DOHH2 (cell line): ENCODE measurements at regions not wholly inside any gene's neighbourhood (a gene's known extent, or its start where the extent isn't known, plus 50 kb on each side); places are given as distances from the start of the nearest gene placed in this dataset.

Source experiments
- H3F3A ChIP-seq: fragments of 200-600 bp; sonication (generic), shearing (Covaris generic); 2 replicates; pipeline ENCODE4 v1.6.0; 2016; ENCODE audit warnings: antibody characterized with exemption, mild to moderate bottlenecking; ENCODE audit not compliant: control insufficient read depth, insufficient read depth
- H3K27ac ChIP-seq: fragments of 200-600 bp; sonication (generic); 2 replicates; pipeline ENCODE4 v1.5.1; 2014; ENCODE audit warnings: low read depth, mild to moderate bottlenecking, low read length, moderate library complexity
- H3K27me3 ChIP-seq: fragments of 200-600 bp; sonication (generic); 2 replicates; pipeline ENCODE4 v1.6.1; 2014; ENCODE audit warnings: mild to moderate bottlenecking, low read length, mixed read lengths; ENCODE audit not compliant: control insufficient read depth
- H3K36me3 ChIP-seq: fragments of 200-600 bp; sonication (generic); 2 replicates; pipeline ENCODE4 v1.6.1; 2014; ENCODE audit warnings: mild to moderate bottlenecking, low read length, moderate library complexity, mixed read lengths; ENCODE audit not compliant: control insufficient read depth
- H3K4me1 ChIP-seq: fragments of 200-600 bp; sonication (generic); 2 replicates; pipeline ENCODE4 v1.6.1; 2014; ENCODE audit warnings: mild to moderate bottlenecking, low read length, mixed read lengths; ENCODE audit not compliant: control insufficient read depth
- H3K4me2 ChIP-seq: fragments of 200-600 bp; sonication (generic); 2 replicates; pipeline ENCODE4 v1.6.0; 2014; ENCODE audit warnings: mild to moderate bottlenecking, low read length, moderate library complexity
- H3K4me3 ChIP-seq: fragments of 200-600 bp; sonication (generic); 2 replicates; pipeline ENCODE4 v1.5.1; 2014; ENCODE audit warnings: mild to moderate bottlenecking, low read length, mixed read lengths
- H3K79me2 ChIP-seq: fragments of 200-600 bp; sonication (generic); 2 replicates; pipeline ENCODE4 v1.6.1; 2014; ENCODE audit warnings: mild to moderate bottlenecking, low read length, mixed read lengths; ENCODE audit not compliant: control insufficient read depth
- H3K9me2 ChIP-seq: fragments of 200-600 bp; sonication (generic); replicated peaks from 2 replicates; pipeline ENCODE4 v1.6.1; 2014; ENCODE audit warnings: mild to moderate bottlenecking, low read length, mixed read lengths; ENCODE audit not compliant: control insufficient read depth
- H3K9me3 ChIP-seq: fragments of 200-600 bp; sonication (generic); 2 replicates; pipeline ENCODE4 v1.6.1; 2014; ENCODE audit warnings: antibody characterized with exemption, low read length, mixed read lengths; ENCODE audit not compliant: control insufficient read depth, insufficient read depth
- H4K20me1 ChIP-seq: fragments of 200-600 bp; sonication (generic); 2 replicates; pipeline ENCODE4 v1.6.0; 2014; ENCODE audit warnings: low read depth, mild to moderate bottlenecking, antibody characterized with exemption, low read length, moderate library complexity; ENCODE audit not compliant: control insufficient read depth, insufficient read depth
- CTCF ChIP-seq: fragments of 200-600 bp; sonication (generic); IDR thresholded peaks from one replicate; pipeline ENCODE4 v1.5.1; 2014; ENCODE audit warnings: antibody characterized with exemption, mild to moderate bottlenecking, low read depth, low read length; ENCODE audit not compliant: poor library complexity, severe bottlenecking
- EZH2phosphoT487 ChIP-seq: fragments of 200-600 bp; sonication (generic); IDR thresholded peaks from 2 replicates; pipeline ENCODE4 v1.6.1; 2017; ENCODE audit warnings: borderline replicate concordance, mild to moderate bottlenecking, antibody characterized with exemption, low read length, moderate library complexity, mixed read lengths

GRCh38 chr1:116320874-116321273 lies 52.2 kb upstream of the ATP1A1 start:
- H3K27ac ChIP-seq, result no peak overlapping the region
- H3F3A ChIP-seq, result peaks cover 7% of the 10 kb centered on the region
- no peaks in the 10 kb centered on the region for H4K20me1 ChIP-seq
- peaks cover 29% of the 10 kb centered on the region for H3K4me1 ChIP-seq
- no peaks in the 10 kb centered on the region for H3K27me3 ChIP-seq
- TF ChIP-seq EZH2phosphoT487 (no peak), CTCF (no peak)
- H3K9me3 ChIP-seq, result no peaks in the 10 kb centered on the region
- H3K9me2 ChIP-seq, result no peaks in the 10 kb centered on the region
- no peaks in the 10 kb centered on the region for H3K79me2 ChIP-seq
- H3K36me3 ChIP-seq, result no peaks in the 10 kb centered on the region
- no peak overlapping the region for H3K4me2 ChIP-seq
- H3K4me3 ChIP-seq, result no peak overlapping the region

- Histone ChIP-seq H4K20me1 (no peaks in the 10 kb centered on the region), H3K4me2 (no peak overlapping the region), H3K79me2 (no peaks in the 10 kb centered on the region), H3K27me3 (no peaks in the 10 kb centered on the region), H3K9me2 (no peaks in the 10 kb centered on the region), H3K4me1 (peaks cover 38% of the 10 kb centered on the region), H3K9me3 (no peaks in the 10 kb centered on the region), H3F3A (peaks cover 10% of the 10 kb centered on the region), H3K36me3 (0 out of 2 replicates have a peak, but pooled peaks cover 3% of the 10 kb centered on the region), H3K4me3 (no peak overlapping the region), H3K27ac (no peak overlapping the region)
- no peak for TF ChIP-seq CTCF
- no peak for TF ChIP-seq EZH2phosphoT487
Observed at GRCh38 chr1:116321766-116322175, 51.3 kb upstream of the ATP1A1 start.

GRCh38 chr1:116322752-116323405 lies 50.2 kb upstream of the ATP1A1 start:
- 0 out of 2 replicates have a peak, but pooled peaks cover 3% of the 10 kb centered on the region for H3K36me3 ChIP-seq
- H3K4me1 ChIP-seq, result peaks cover 49% of the 10 kb centered on the region
- no peaks in the 10 kb centered on the region for H3K9me2 ChIP-seq
- TF ChIP-seq CTCF, result no peak
- no peak for TF ChIP-seq EZH2phosphoT487
- H3K4me2 ChIP-seq, result no peak overlapping the region
- H3K27ac ChIP-seq, result no peak overlapping the region
- peaks cover 10% of the 10 kb centered on the region for H3F3A ChIP-seq
- H3K9me3 ChIP-seq, result no peaks in the 10 kb centered on the region
- H3K4me3 ChIP-seq, result no peak overlapping the region
- no peaks in the 10 kb centered on the region for H3K79me2 ChIP-seq
- no peaks in the 10 kb centered on the region for H4K20me1 ChIP-seq
- H3K27me3 ChIP-seq, result no peaks in the 10 kb centered on the region
